Type B pancreatic cell (in vitro differentiated cells): ENCODE measurements at regions not wholly inside any gene's neighbourhood (a gene's known extent, or its start where the extent isn't known, plus 50 kb on each side); places are given as distances from the start of the nearest gene placed in this dataset.

ENCODE experiments used
- DNase-seq: peaks from one replicate; pipeline ENCODE4 v3.0.0; 2021; ENCODE audit warnings: mixed read lengths; ENCODE audit not compliant: unreplicated experiment; ENCODE audit errors: extremely low spot score
- H3K27ac Mint-ChIP-seq: 2 replicates; pipeline ENCODE4 v1.8.0; 2021; ENCODE audit warnings: mild to moderate bottlenecking, mixed read lengths
- H3K27me3 Mint-ChIP-seq: 2 replicates; pipeline ENCODE4 v1.8.0; 2021; ENCODE audit warnings: mixed read lengths
- H3K36me3 Mint-ChIP-seq: 2 replicates; pipeline ENCODE4 v1.8.0; 2021; ENCODE audit warnings: mixed read lengths
- H3K4me1 Mint-ChIP-seq: one replicate; pipeline ENCODE4 v1.8.0; 2021; ENCODE audit warnings: mixed read lengths; ENCODE audit not compliant: unreplicated experiment
- H3K4me3 Mint-ChIP-seq: 2 replicates; pipeline ENCODE4 v1.8.0; 2021; ENCODE audit warnings: mild to moderate bottlenecking, mixed read lengths
- H3K9me3 Mint-ChIP-seq: 2 replicates; pipeline ENCODE4 v1.8.0; 2021; ENCODE audit warnings: mixed read lengths
- TF ChIP-seq, protein P1 (sequence below): fragments of 200-600 bp; sonication (generic); conservative IDR thresholded peaks from 2 replicates; pipeline ENCODE4 v1.5.0; 2021; ENCODE audit warnings: antibody characterized with exemption, mild to moderate bottlenecking

DNA sequence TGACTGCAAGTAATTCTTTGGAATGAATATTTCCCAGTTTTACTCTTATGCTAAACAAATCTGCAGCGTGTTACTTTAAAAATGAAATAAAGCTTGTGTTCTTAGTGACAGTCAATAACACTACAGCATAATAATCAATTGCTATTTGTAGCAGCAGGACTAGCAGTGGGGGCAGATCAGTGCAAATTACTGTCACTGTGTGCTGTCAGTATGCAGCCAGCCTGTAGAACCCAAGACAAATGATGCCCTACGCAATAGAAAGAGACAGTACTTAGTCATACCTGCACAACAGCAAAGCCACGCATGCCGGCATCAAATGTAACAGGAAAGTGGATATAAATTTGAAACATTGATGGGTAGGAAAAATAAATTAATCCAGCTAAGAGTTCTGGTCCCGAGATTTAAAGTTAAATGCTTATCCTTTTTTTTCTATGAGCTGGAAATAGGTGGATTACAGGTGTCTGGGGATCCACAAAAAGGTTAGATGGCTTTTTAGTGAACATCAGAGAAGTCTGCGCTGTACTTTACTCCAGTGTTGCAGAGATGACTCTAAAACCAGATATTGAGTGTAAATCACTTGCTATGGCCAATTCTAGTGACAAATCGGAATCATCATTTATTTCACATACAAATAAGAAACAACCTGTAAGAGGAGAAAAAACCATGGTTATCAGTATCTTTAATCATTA is 812.4 kb upstream of the ZEB2 start:
- Mint-ChIP-seq H3K27me3 (peaks cover 8% of the 10 kb centered on the region), H3K27ac (no peak overlapping the region), H3K4me1 (no peaks in the 10 kb centered on the region), H3K4me3 (no peak overlapping the region), H3K36me3 (no peaks in the 10 kb centered on the region), H3K9me3 (peaks cover 6% of the 10 kb centered on the region)
- TF ChIP-seq, protein P1, sequence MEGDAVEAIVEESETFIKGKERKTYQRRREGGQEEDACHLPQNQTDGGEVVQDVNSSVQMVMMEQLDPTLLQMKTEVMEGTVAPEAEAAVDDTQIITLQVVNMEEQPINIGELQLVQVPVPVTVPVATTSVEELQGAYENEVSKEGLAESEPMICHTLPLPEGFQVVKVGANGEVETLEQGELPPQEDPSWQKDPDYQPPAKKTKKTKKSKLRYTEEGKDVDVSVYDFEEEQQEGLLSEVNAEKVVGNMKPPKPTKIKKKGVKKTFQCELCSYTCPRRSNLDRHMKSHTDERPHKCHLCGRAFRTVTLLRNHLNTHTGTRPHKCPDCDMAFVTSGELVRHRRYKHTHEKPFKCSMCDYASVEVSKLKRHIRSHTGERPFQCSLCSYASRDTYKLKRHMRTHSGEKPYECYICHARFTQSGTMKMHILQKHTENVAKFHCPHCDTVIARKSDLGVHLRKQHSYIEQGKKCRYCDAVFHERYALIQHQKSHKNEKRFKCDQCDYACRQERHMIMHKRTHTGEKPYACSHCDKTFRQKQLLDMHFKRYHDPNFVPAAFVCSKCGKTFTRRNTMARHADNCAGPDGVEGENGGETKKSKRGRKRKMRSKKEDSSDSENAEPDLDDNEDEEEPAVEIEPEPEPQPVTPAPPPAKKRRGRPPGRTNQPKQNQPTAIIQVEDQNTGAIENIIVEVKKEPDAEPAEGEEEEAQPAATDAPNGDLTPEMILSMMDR: no peak
- no peak for DNase-seq

DNA sequence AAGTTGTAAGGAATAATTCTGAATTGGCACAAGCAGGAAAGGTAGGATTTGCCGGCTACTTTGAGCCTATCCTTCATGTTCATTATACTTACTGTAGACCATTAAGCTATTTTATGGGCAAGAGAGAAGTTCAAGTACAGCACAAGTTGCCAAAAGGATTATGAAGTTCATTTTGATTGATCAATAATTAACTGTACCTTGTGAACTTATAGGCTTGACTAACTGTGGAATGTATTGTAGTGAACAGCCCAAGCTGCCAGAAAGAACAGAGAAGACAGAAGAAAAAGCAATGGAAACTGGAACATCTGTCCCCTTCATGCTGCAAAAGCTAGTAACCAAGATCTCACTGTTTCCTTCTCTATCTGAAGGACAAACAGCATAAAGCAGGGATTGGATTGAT is 810.1 kb upstream of the ZEB2 start:
- Mint-ChIP-seq H3K27ac (no peak overlapping the region), H3K9me3 (no peaks in the 10 kb centered on the region), H3K36me3 (no peaks in the 10 kb centered on the region), H3K27me3 (peaks cover 14% of the 10 kb centered on the region), H3K4me3 (no peak overlapping the region), H3K4me1 (no peaks in the 10 kb centered on the region)
- DNase-seq: no peak
- TF ChIP-seq, protein P1: no peak

DNA sequence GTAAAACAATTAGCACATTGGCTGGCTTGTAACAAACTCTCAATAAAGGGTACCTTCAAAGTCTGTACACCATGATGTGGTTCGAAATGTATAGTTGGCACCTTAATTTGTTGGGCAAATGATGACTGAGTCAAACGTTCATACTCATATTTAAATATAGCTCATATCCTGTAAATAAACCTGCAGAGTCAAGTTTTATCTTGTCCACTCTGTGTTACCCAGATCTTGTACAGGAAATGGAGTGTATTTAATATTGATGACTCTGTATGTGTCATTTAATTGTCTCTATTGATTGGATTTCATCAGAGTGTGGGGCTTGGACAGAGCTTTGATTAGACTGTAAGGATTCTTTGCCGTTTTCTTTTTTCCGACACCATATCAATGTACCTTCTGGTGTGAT is 805.6 kb upstream of the ZEB2 start:
- TF ChIP-seq, protein P1: no peak
- no peaks in the 10 kb centered on the region for H3K36me3 Mint-ChIP-seq
- peaks cover 5% of the 10 kb centered on the region for H3K9me3 Mint-ChIP-seq
- no peak overlapping the region for H3K27ac Mint-ChIP-seq
- no peak for DNase-seq
- H3K27me3 Mint-ChIP-seq: peaks cover 13% of the 10 kb centered on the region
- H3K4me3 Mint-ChIP-seq: no peak overlapping the region
- H3K4me1 Mint-ChIP-seq: peaks cover 10% of the 10 kb centered on the region

DNA sequence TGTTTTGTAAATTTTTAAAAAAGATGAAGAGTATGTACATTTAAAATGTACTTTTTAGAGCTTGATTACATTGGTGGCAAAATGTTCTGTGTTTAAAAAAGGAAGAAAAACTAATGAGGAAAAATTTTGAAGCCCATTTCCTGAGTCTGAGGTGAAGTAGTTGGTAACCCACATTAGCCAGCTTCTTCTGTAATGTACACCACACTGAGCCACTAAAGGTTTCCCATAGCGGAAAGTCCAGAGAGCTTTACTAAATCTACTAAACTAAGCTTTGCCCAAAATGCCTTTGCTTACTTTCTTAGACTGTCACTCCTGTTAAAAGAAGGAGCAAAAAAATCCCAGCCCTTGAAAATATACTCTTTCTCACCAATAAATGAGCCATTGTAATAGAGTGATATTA is 804.8 kb upstream of the ZEB2 start:
- H3K27me3 Mint-ChIP-seq: peaks cover 13% of the 10 kb centered on the region
- no peak overlapping the region for H3K27ac Mint-ChIP-seq
- no peaks in the 10 kb centered on the region for H3K36me3 Mint-ChIP-seq
- H3K4me3 Mint-ChIP-seq: no peak overlapping the region
- DNase-seq: no peak
- TF ChIP-seq, protein P1: no peak
- peaks cover 10% of the 10 kb centered on the region for H3K4me1 Mint-ChIP-seq
- H3K9me3 Mint-ChIP-seq: peaks cover 5% of the 10 kb centered on the region

DNA sequence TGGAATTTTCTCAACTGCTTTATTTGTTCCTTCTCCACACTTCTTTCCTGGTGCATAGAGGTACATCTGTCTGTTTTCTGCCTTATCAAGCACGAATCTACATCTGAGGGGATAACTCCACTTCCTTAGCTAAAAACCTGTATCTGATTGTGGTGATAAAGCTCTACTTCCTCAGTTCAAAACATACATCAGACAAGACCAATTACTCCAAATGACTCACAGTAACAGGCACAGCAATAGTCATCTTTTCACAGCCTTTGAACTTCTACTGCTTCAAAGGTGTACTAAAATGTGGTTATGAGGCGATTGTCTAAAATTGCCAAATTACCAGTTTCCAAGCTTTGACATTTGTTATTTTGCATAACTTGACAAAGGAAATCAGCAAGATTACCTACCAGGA is 803.6 kb upstream of the ZEB2 start:
- no peak for DNase-seq
- TF ChIP-seq, protein P1: no peak
- no peaks in the 10 kb centered on the region for H3K36me3 Mint-ChIP-seq
- peaks cover 10% of the 10 kb centered on the region for H3K27me3 Mint-ChIP-seq
- no peak overlapping the region for H3K27ac Mint-ChIP-seq
- no peak overlapping the region for H3K4me3 Mint-ChIP-seq
- peaks cover 5% of the 10 kb centered on the region for H3K9me3 Mint-ChIP-seq
- H3K4me1 Mint-ChIP-seq: peaks cover 10% of the 10 kb centered on the region
